T-cell (primary cell): ENCODE measurements at regions not wholly inside any gene's neighbourhood (a gene's known extent, or its start where the extent isn't known, plus 50 kb on each side); places are given as distances from the start of the nearest gene placed in this dataset.

Source experiments
- ATAC-seq, 4 experiments: fragments of 200-7000 bp in 3 of 4; fragments of 150-1000 bp in 1 of 4; cut with Tn5 transposase; replicated peaks in 1 of 4; 1 replicate in 3 of 4; 2 replicates in 1 of 4; pipeline ENCODE4 v1.10.0; 2021; ENCODE audit warnings: moderate library complexity in 3 of 4, mild to moderate bottlenecking in 2 of 4, moderate number of reproducible peaks in 1 of 4
- CTCF ChIA-PET, 2 donors: fragments of 300-600 bp; sonication (Branson Sonifier 250); formaldehyde crosslinking; loops; one replicate each; lab custom pipeline; 2022; ENCODE audit warnings: antibody characterized with exemption in 2 of 2; lab: Charles Lee
- POLR2A ChIA-PET, 2 donors: fragments of 300-600 bp; sonication (Branson Sonifier 250); formaldehyde crosslinking; loops; one replicate each; lab custom pipeline; 2022; ENCODE audit warnings: antibody characterized with exemption in 2 of 2; lab: Charles Lee
- DNase-seq, 35 experiments: peaks; one replicate each; pipeline versions ENCODE4 v3.0.0 to v3.0.0-alpha.2; 2013 to 2023
- H3K27ac ChIP-seq: one replicate; pipeline ENCODE4 v1.5.1; 2013; ENCODE audit warnings: low read length
- H3K27me3 ChIP-seq, 2 experiments: replicated peaks in 1 of 2; 1 replicate in 1 of 2; 2 replicates in 1 of 2; pipeline versions ENCODE4 v1.6.1 to v1.7.0; 2013; ENCODE audit warnings: low read length in 1 of 2, mixed read lengths in 1 of 2; ENCODE audit not compliant: control insufficient read depth in 2 of 2, insufficient read depth in 2 of 2; ENCODE audit errors: extremely low read depth in 1 of 2
- H3K36me3 ChIP-seq, 2 donors: 1 replicate in 1 of 2; 2 replicates in 1 of 2; pipeline versions ENCODE4 v1.6.1 to v1.7.0; 2013; ENCODE audit warnings: low read length in 1 of 2; ENCODE audit not compliant: control insufficient read depth in 2 of 2, insufficient read depth in 1 of 2; ENCODE audit errors: extremely low read depth in 1 of 2
- H3K4me1 ChIP-seq, 2 experiments: 1 replicate in 1 of 2; 2 replicates in 1 of 2; pipeline versions ENCODE4 v1.6.1 to v1.7.0; 2013; ENCODE audit warnings: low read length in 2 of 2, mixed read lengths in 1 of 2; ENCODE audit not compliant: insufficient read depth in 2 of 2, control insufficient read depth in 1 of 2; ENCODE audit errors: extremely low read depth in 1 of 2
- H3K4me3 ChIP-seq, 2 donors: 1 replicate in 1 of 2; 2 replicates in 1 of 2; pipeline versions ENCODE4 v1.5.1 to v1.7.0; 2013; ENCODE audit warnings: mild to moderate bottlenecking in 2 of 2, low read length in 1 of 2, moderate library complexity in 1 of 2; ENCODE audit not compliant: control insufficient read depth in 1 of 2; ENCODE audit errors: extremely low read depth in 1 of 2
- H3K9me3 ChIP-seq: 2 replicates; pipeline ENCODE4 v1.7.0; 2013
- H3K27ac Mint-ChIP-seq, 2 donors: one replicate each; pipeline ENCODE4 v1.8.0; 2020 to 2021; ENCODE audit warnings: mild to moderate bottlenecking in 2 of 2, mixed read lengths in 2 of 2
- H3K27me3 Mint-ChIP-seq, 2 donors: one replicate each; pipeline ENCODE4 v1.8.0; 2021 to 2022; ENCODE audit warnings: mixed read lengths in 2 of 2
- H3K36me3 Mint-ChIP-seq: one replicate; pipeline ENCODE4 v1.8.0; 2021; ENCODE audit warnings: mixed read lengths
- H3K4me1 Mint-ChIP-seq, 3 donors: one replicate each; pipeline ENCODE4 v1.8.0; 2020 to 2022; ENCODE audit warnings: mixed read lengths in 3 of 3, mild to moderate bottlenecking in 1 of 3
- H3K4me3 Mint-ChIP-seq, 3 donors: one replicate each; pipeline ENCODE4 v1.8.0; 2020 to 2022; ENCODE audit warnings: mild to moderate bottlenecking in 3 of 3, mixed read lengths in 3 of 3, moderate library complexity in 3 of 3
- H3K9me3 Mint-ChIP-seq, 3 donors: one replicate each; pipeline ENCODE4 v1.8.0; 2020 to 2022; ENCODE audit warnings: mixed read lengths in 3 of 3
- WGBS: methylation state at CpG from one replicate; pipeline ENCODE4 v1.1.5; 2013; ENCODE audit warnings: missing lambda C conversion rate; ENCODE audit not compliant: insufficient coverage; 5-methylcytosine and 5-hydroxymethylcytosine counted together

DNA sequence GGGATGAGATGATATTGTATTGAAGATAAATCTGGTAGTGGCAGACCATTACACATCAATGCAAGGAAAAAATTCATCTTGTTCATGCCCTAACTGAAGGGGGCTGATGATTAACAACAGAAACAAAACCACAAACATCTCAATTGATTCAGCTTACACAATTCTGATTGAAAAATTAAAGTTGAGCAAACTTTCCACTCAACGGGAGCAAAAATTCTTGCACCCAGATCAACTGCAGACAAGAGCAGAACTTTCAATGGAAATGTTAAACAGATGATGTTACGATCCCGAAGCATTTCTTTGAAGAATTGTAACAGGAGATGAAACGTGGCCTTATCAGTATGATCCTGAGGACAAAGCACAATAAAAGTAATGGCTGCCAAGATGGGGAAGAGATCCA lies 172.4 kb upstream of the SOX5 start:
- Histone ChIP-seq H3K27me3 (no peaks in the 10 kb centered on the region), H3K4me3 (no peak overlapping the region), H3K36me3 (no peaks in the 10 kb centered on the region), H3K4me1 (no peaks in the 10 kb centered on the region), H3K9me3 (no peaks in the 10 kb centered on the region), H3K27ac (no peak overlapping the region)
- no peak overlapping the region for H3K4me3 Mint-ChIP-seq
- H3K27me3 Mint-ChIP-seq: no peaks in the 10 kb centered on the region
- H3K4me1 Mint-ChIP-seq: no peaks in the 10 kb centered on the region
- H3K9me3 Mint-ChIP-seq: peaks cover 0 to 7% (median 4%) of the 10 kb centered on the region in 3 donors
- DNase-seq (no peak), ATAC-seq (no peak)
- WGBS: 75% methylated on average over 3 of the region's 4 CpGs
- no peaks in the 10 kb centered on the region for H3K36me3 Mint-ChIP-seq
- ChIA-PET CTCF (no interaction called here), POLR2A (no interaction called here)
- no peak overlapping the region for H3K27ac Mint-ChIP-seq

DNA sequence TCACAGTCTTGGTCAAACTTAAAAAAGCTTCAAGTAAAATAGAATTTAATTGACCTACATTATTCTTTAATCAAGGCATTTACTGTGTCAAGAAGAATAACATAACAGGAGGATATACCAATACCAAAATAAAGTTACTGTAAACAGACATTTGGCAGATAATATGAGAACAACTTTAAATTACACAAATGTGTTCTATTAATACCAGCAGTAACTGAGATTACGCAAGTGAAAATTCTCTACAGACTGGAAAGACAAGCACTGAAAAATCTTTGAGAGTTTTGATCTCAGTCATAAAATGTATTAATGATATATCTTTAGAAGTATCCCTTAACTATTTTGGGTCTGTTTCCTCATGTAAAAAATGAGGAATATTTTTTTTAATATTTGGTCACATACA lies 169.2 kb upstream of the SOX5 start:
- CTCF ChIA-PET: no interaction called here
- WGBS: no CpG with 5 or more reads among the region's 1 CpG

DNA sequence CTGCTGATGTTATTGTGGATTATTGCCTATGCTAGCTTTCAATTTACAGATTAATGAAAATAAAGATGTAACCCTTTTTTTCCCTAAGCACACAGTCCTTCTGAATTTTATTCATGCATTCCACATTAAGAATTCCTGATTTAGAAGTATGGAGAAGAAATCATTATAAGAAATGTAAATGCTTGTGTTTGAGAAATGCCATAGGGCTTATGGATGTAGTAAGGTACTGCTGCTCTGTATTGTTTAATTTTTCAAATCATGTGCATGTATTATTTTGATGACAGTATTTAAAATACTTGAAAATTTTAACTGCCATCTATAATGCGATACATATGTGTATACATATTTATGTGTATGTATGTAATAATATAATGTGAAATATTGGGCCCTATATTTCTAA lies 167.1 kb upstream of the SOX5 start:
- DNase-seq (no peak), ATAC-seq (no peak)
- Mint-ChIP-seq H3K4me3 (no peak overlapping the region), H3K27me3 (no peaks in the 10 kb centered on the region), H3K4me1 (no peaks in the 10 kb centered on the region), H3K9me3 (peaks cover 0 to 4% (median 4%) of the 10 kb centered on the region in 3 donors), H3K36me3 (no peaks in the 10 kb centered on the region), H3K27ac (no peak overlapping the region)
- no CpG with 5 or more reads among the region's 1 CpG for WGBS
- ChIA-PET CTCF (no interaction called here), POLR2A (no interaction called here)
- no peak overlapping the region for H3K27ac ChIP-seq
- no peak overlapping the region for H3K4me3 ChIP-seq
- H3K4me1 ChIP-seq: no peaks in the 10 kb centered on the region
- no peaks in the 10 kb centered on the region for H3K9me3 ChIP-seq
- no peaks in the 10 kb centered on the region for H3K27me3 ChIP-seq
- no peaks in the 10 kb centered on the region for H3K36me3 ChIP-seq

More for the DNA sequence above, 169.2 kb upstream of the SOX5 start:
- Histone ChIP-seq H3K4me1 (no peaks in the 10 kb centered on the region), H3K9me3 (no peaks in the 10 kb centered on the region), H3K4me3 (no peak overlapping the region), H3K27ac (no peak overlapping the region), H3K27me3 (no peaks in the 10 kb centered on the region), H3K36me3 (no peaks in the 10 kb centered on the region)
- Mint-ChIP-seq H3K9me3 (peaks cover 0 to 7% (median 4%) of the 10 kb centered on the region in 3 donors), H3K27ac (no peak overlapping the region), H3K27me3 (no peaks in the 10 kb centered on the region), H3K4me1 (no peaks in the 10 kb centered on the region), H3K36me3 (no peaks in the 10 kb centered on the region), H3K4me3 (no peak overlapping the region)
- no peak for ATAC-seq
- DNase-seq: no peak
- POLR2A ChIA-PET: no interaction called here

DNA sequence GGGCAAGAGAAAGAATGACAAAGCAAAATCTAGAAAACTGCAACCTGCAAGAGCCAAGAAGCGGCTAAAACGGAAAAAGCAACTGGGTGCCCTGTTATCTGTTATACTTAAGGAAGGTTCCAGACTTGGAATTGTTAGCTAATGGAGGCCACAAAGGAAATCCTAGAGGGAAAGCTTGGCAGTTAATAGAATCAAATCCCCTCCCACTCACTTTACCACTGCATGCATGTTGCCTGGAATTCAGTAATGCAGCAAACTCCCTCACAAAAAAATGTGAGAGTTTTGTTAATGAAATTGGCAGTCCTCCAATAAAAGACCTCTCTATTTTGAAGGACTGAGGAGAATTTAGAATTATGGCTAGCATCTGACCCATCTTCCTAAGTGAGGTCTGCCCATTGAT lies 164.2 kb upstream of the SOX5 start:
- H3K4me3 Mint-ChIP-seq: no peak overlapping the region
- H3K4me1 Mint-ChIP-seq: no peaks in the 10 kb centered on the region
- H3K9me3 Mint-ChIP-seq: peaks cover 0 to 3% (median 0%) of the 10 kb centered on the region in 3 donors
- ChIA-PET CTCF (interaction anchor here (0.6 to 0.7 kb wide), 2 partner anchors 17 to 1057 kb away, joined by 4 to 8 read pairs; no protein-coding TSS in a partner anchor), POLR2A (no interaction called here)
- H3K36me3 Mint-ChIP-seq: no peaks in the 10 kb centered on the region
- WGBS: no CpG with 5 or more reads among the region's 2 CpGs
- no peaks in the 10 kb centered on the region for H3K4me1 ChIP-seq
- no peak overlapping the region for H3K4me3 ChIP-seq
- H3K36me3 ChIP-seq: no peaks in the 10 kb centered on the region
- no peak overlapping the region for H3K27ac ChIP-seq
- H3K9me3 ChIP-seq: no peaks in the 10 kb centered on the region
- no peaks in the 10 kb centered on the region for H3K27me3 ChIP-seq
- DNase-seq (no peak), ATAC-seq (no peak)
- no peaks in the 10 kb centered on the region for H3K27me3 Mint-ChIP-seq
- no peak overlapping the region for H3K27ac Mint-ChIP-seq

DNA sequence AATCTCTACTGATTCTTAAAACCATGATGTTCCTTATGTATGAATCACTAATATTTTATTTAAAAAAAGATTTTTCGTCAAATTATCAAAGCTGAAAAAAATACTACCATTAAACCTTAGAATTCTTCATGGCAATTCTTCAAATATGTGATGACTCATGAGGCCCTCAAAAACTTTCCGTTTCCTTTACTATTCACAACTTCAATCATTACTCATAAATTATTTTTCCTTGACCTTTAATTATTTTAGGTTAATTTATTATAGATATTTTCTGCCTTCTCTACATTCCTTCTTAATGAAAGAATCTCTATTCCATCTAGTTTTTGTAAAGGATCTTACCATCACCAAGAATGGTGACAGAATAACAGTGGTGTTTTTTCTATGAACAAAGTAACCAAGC lies 162.1 kb upstream of the SOX5 start:
- no peak for DNase-seq
- POLR2A ChIA-PET: no interaction called here
- Mint-ChIP-seq H3K4me3 (no peak overlapping the region), H3K4me1 (no peaks in the 10 kb centered on the region), H3K9me3 (peaks cover 0 to 3% (median 0%) of the 10 kb centered on the region in 3 donors), H3K27me3 (no peaks in the 10 kb centered on the region), H3K36me3 (no peaks in the 10 kb centered on the region), H3K27ac (no peak overlapping the region)
- CTCF ChIA-PET: no interaction called here
- Histone ChIP-seq H3K9me3 (no peaks in the 10 kb centered on the region), H3K4me3 (no peak overlapping the region), H3K27ac (no peak overlapping the region), H3K4me1 (no peaks in the 10 kb centered on the region), H3K27me3 (no peaks in the 10 kb centered on the region), H3K36me3 (no peaks in the 10 kb centered on the region)
- no peak for ATAC-seq
- no CpG with 5 or more reads among the region's 2 CpGs for WGBS

DNA sequence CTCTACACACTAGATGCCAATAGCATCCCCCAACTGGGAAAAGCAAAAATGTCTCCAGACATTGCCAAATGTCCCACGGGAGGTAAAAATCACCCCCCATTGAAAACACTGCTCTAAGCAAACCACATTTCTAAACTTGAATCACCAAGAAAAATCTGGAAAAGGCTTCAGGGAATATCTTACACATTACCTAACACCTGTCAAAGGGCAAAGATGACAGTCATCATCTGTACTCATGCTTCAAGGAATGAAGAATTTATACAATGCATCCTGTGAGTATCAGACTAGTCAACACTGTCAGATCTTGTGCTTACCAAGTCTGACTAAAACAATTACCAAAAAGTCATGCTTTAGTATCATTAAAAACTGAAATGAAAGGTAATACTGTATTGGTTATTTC lies 161.6 kb upstream of the SOX5 start:
- ChIA-PET POLR2A (no interaction called here), CTCF (no interaction called here)
- Histone ChIP-seq H3K4me3 (no peak overlapping the region), H3K4me1 (no peaks in the 10 kb centered on the region), H3K27ac (no peak overlapping the region), H3K36me3 (no peaks in the 10 kb centered on the region), H3K9me3 (no peaks in the 10 kb centered on the region), H3K27me3 (no peaks in the 10 kb centered on the region)
- H3K27ac Mint-ChIP-seq: no peak overlapping the region
- ATAC-seq (no peak), DNase-seq (no peak)
- peaks cover 0 to 3% (median 0%) of the 10 kb centered on the region in 3 donors for H3K9me3 Mint-ChIP-seq
- H3K4me3 Mint-ChIP-seq: no peak overlapping the region
- no peaks in the 10 kb centered on the region for H3K4me1 Mint-ChIP-seq
- 83% methylated on average over 1 of the region's 1 CpG for WGBS
- H3K36me3 Mint-ChIP-seq: no peaks in the 10 kb centered on the region
- no peaks in the 10 kb centered on the region for H3K27me3 Mint-ChIP-seq

DNA sequence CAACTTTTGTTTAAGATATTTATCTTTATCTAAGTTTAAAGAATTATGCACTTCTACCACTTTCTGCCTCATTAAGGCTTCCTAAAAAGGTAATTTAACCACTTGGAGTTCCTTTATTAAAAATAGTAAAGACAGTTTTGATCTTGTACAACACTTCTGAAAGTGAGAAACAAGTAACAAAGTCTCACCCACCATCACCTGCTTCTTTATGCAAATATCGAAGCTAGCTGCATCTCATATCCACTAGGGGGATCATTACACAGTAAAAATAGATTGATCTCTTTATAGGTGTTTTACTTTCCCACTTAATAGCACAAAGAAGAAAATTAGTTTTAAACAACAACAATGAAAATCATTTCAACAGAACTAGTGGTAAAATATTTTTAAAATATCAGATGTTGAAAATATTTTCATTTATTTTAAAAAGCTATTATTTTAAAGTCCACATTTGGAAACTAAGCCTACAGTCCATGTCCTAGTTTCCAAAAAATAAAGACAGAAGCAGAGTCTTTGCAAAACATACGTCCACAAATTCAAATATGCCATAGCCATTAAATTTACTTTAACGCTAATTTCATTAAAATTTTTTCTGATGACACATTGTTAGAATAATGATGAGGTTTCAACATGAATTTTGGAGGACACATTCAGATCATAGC lies 160.0 kb upstream of the SOX5 start:
- no CpG with 5 or more reads among the region's 3 CpGs for WGBS
- Mint-ChIP-seq H3K4me1 (no peaks in the 10 kb centered on the region), H3K4me3 (no peak overlapping the region), H3K9me3 (peaks cover 0 to 3% (median 0%) of the 10 kb centered on the region in 3 donors), H3K27me3 (no peaks in the 10 kb centered on the region), H3K27ac (no peak overlapping the region), H3K36me3 (no peaks in the 10 kb centered on the region)
- DNase-seq (no peak), ATAC-seq (no peak)
- H3K27ac ChIP-seq: no peak overlapping the region
- no peaks in the 10 kb centered on the region for H3K4me1 ChIP-seq
- H3K36me3 ChIP-seq: no peaks in the 10 kb centered on the region
- H3K4me3 ChIP-seq: no peak overlapping the region
- H3K9me3 ChIP-seq: no peaks in the 10 kb centered on the region
- ChIA-PET POLR2A (no interaction called here), CTCF (no interaction called here)
- no peaks in the 10 kb centered on the region for H3K27me3 ChIP-seq
